KMS-11 (cell line): ENCODE measurements at regions not wholly inside any gene's neighbourhood (a gene's known extent, or its start where the extent isn't known, plus 50 kb on each side); places are given as distances from the start of the nearest gene placed in this dataset.
"Not testable (repeated sequence)": the region's sequence is repeated elsewhere in the genome, so short reads cannot be mapped to it uniquely, and the experiment has no call there.

Experiments used
- H2AFZ ChIP-seq: fragments of 200-600 bp; sonication (generic); 2 replicates; pipeline ENCODE4 v1.6.1; 2016; ENCODE audit warnings: antibody characterized with exemption, mixed run types, low read depth
- H3K27ac ChIP-seq: fragments of 200-600 bp; sonication (generic); 2 replicates; pipeline ENCODE4 v1.6.1; 2016; ENCODE audit warnings: mild to moderate bottlenecking, mixed run types
- H3K27me3 ChIP-seq: fragments of 200-600 bp; sonication (generic); 2 replicates; pipeline ENCODE4 v1.6.1; 2017; ENCODE audit warnings: mild to moderate bottlenecking, low read depth, mixed run types, moderate library complexity; ENCODE audit not compliant: insufficient read depth
- H3K36me3 ChIP-seq: fragments of 200-600 bp; sonication (generic); 2 replicates; pipeline ENCODE4 v1.6.1; 2017; ENCODE audit warnings: mild to moderate bottlenecking, mixed run types; ENCODE audit not compliant: insufficient read depth
- H3K4me1 ChIP-seq: fragments of 200-600 bp; sonication (generic); 2 replicates; pipeline ENCODE4 v1.6.1; 2016; ENCODE audit warnings: mild to moderate bottlenecking, low read depth, mixed run types; ENCODE audit not compliant: poor library complexity, severe bottlenecking
- H3K4me2 ChIP-seq: fragments of 200-600 bp; sonication (generic); 2 replicates; pipeline ENCODE4 v1.7.0; 2016; ENCODE audit warnings: mild to moderate bottlenecking, mixed run types
- H3K4me3 ChIP-seq: fragments of 200-600 bp; sonication (generic); IDR thresholded peaks from 2 replicates; pipeline ENCODE4 v1.6.1; 2017; ENCODE audit warnings: low read depth, low read length, mixed read lengths; ENCODE audit not compliant: insufficient read depth
- H3K79me2 ChIP-seq: fragments of 200-600 bp; sonication (generic); 2 replicates; pipeline ENCODE4 v1.6.1; 2016; ENCODE audit warnings: low read depth, mixed run types; ENCODE audit not compliant: insufficient read depth
- H3K9ac ChIP-seq: fragments of 200-600 bp; sonication (generic); 2 replicates; pipeline ENCODE4 v1.6.1; 2016; ENCODE audit warnings: mild to moderate bottlenecking, mixed run types
- H4K20me1 ChIP-seq: fragments of 200-600 bp; sonication (generic); 2 replicates; pipeline ENCODE4 v1.6.1; 2016; ENCODE audit warnings: mild to moderate bottlenecking, mixed run types; ENCODE audit not compliant: insufficient read depth
- TF ChIP-seq, protein P1 (sequence below): fragments of 200-600 bp; sonication (generic); conservative IDR thresholded peaks from 2 replicates; pipeline ENCODE4 v1.6.1; 2017; ENCODE audit warnings: low read depth, mild to moderate bottlenecking, antibody characterized with exemption, low read length, moderate library complexity, mixed read lengths

DNA sequence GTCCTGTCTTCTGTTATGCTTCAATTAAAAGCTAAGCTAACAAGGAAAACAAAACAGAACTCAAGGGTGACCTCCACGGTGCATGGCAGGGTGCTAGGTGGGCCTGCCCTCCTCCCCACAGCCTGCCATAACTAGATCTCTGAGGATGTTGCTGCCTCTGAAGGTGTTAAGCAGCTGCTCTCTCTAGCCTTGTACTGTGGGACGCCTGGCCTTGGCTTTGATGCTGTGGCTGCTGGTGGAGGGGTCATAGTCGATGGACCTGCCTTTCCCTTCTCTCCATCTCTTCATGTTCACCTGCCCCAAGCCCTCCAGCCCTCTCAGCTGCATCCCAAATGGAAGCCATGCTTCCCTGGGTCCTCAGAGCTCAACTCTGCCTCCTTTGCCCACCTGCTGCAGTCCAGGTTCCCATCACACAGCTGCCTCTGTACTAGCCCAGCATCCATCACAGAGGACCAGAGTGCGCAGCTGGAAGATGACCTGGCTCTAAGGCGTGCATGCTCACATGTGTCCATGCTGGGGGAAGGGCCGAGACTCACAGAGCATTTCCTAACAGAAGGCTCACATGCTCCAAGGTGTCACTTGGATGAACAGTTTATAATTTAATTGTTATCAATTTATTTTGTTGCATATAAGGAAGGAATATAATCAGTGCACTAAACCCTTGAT lies 180.3 kb upstream of the E2F8 start:
- Histone ChIP-seq H3K4me1 (peaks cover 26% of the 10 kb centered on the region), H3K79me2 (peaks cover 10% of the 10 kb centered on the region; the same call in 1 of the 2 replicates), H3K27me3 (no peaks in the 10 kb centered on the region), H3K36me3 (no peaks in the 10 kb centered on the region), H4K20me1 (no peaks in the 10 kb centered on the region), H3K4me3 (no peak overlapping the region), H3K4me2 (no peak overlapping the region), H3K9ac (no peak overlapping the region), H2AFZ (no peak overlapping the region), H3K27ac (no peak overlapping the region)
- TF ChIP-seq, protein P1, sequence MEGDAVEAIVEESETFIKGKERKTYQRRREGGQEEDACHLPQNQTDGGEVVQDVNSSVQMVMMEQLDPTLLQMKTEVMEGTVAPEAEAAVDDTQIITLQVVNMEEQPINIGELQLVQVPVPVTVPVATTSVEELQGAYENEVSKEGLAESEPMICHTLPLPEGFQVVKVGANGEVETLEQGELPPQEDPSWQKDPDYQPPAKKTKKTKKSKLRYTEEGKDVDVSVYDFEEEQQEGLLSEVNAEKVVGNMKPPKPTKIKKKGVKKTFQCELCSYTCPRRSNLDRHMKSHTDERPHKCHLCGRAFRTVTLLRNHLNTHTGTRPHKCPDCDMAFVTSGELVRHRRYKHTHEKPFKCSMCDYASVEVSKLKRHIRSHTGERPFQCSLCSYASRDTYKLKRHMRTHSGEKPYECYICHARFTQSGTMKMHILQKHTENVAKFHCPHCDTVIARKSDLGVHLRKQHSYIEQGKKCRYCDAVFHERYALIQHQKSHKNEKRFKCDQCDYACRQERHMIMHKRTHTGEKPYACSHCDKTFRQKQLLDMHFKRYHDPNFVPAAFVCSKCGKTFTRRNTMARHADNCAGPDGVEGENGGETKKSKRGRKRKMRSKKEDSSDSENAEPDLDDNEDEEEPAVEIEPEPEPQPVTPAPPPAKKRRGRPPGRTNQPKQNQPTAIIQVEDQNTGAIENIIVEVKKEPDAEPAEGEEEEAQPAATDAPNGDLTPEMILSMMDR = no peak

DNA sequence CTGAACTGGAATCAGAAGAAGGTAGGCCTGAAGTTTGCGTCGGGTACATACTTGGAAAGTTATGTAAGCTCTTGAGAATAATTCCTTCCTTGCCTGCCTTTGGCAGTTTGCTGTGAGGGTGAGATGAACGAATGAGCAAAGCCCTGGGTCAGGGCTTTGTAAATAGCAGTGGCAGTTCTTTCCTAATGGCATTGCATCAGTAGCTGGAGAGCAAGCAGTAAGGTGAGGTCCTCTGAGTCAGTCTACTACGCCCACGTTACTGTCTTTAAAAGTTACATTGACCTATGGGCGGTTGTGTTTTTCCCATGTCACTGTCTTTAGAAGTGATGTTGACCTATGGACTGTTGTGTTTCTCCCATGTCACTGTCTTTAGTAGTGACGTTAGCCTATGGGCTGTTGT lies 179.1 kb upstream of the E2F8 start:
- peaks cover 20% of the 10 kb centered on the region for H3K4me1 ChIP-seq
- H3K4me3 ChIP-seq = no peak overlapping the region
- H3K9ac ChIP-seq = no peak overlapping the region
- no peak overlapping the region for H3K27ac ChIP-seq
- no peaks in the 10 kb centered on the region for H4K20me1 ChIP-seq
- H3K79me2 ChIP-seq = peaks cover 10% of the 10 kb centered on the region; the same call in 1 of the 2 replicates
- H3K27me3 ChIP-seq = no peaks in the 10 kb centered on the region
- no peak overlapping the region for H2AFZ ChIP-seq
- no peaks in the 10 kb centered on the region for H3K36me3 ChIP-seq
- H3K4me2 ChIP-seq = no peak overlapping the region
- TF ChIP-seq, protein P1 = no peak

DNA sequence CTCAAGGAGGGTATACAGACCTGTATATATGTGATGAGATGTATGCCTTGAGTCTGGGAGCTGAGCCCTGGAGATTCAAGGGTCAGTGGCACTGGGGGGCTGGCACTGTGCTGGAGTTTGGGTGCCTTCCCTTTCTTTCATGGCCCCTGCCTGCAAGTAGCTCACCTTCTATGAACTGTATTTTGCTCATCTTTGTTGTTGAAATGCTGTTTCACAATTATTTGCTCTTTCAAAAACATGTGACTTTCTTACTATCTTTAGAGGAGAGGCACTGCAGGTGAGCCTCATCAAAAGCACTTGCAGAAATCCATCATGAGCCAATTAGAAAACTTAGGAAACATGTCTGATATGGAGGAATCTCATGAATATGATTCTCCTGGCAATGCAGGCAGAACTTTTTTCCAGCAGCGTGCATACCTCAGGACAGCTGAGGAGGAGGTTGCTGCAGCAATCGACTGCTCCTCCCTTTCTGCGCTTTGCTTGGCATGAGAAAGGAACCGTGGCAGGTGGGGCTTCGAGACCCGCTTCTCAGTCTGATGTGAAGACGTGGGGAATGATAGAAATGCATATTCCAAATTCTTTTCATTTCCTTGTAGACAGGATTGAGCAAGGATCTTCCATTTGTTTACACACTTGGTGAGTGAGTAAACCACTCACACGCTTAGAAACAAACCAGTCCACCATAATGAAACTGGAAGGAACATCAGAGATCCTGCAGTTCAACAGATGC lies 178.4 kb upstream of the E2F8 start:
- no peak overlapping the region for H3K4me3 ChIP-seq
- no peaks in the 10 kb centered on the region for H3K36me3 ChIP-seq
- TF ChIP-seq, protein P1 = no peak
- peaks cover 20% of the 10 kb centered on the region for H3K4me1 ChIP-seq
- no peak overlapping the region for H3K27ac ChIP-seq
- H2AFZ ChIP-seq = no peak overlapping the region
- no peaks in the 10 kb centered on the region for H3K27me3 ChIP-seq
- H3K9ac ChIP-seq = no peak overlapping the region
- peaks cover 6% of the 10 kb centered on the region; the same call in 1 of the 2 replicates for H3K79me2 ChIP-seq
- no peak overlapping the region for H3K4me2 ChIP-seq
- no peaks in the 10 kb centered on the region for H4K20me1 ChIP-seq

DNA sequence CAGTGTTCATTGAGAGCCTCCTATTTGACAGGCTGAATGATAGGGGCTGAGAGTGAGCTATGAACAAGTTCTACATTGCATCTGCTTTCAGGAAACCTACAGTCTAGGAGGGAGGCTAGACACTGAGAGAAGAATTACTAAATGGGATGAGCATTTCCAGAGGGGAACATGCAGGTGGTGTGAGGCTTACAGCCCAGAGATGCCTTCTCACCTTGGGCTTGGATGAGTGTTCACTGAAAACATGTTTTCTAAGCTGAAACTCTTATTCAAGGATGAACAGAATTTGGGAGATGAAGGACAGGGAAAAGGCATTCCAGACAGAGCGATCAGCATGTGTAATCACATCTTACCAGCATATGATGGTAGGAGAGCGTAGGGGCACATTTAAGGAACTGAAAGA lies 177.5 kb upstream of the E2F8 start:
- TF ChIP-seq, protein P1 = no peak
- no peak overlapping the region for H2AFZ ChIP-seq
- no peaks in the 10 kb centered on the region for H3K79me2 ChIP-seq
- H3K36me3 ChIP-seq = no peaks in the 10 kb centered on the region
- no peak overlapping the region for H3K4me2 ChIP-seq
- H3K4me1 ChIP-seq = peaks cover 15% of the 10 kb centered on the region
- no peak overlapping the region for H3K27ac ChIP-seq
- no peak overlapping the region for H3K9ac ChIP-seq
- no peaks in the 10 kb centered on the region for H4K20me1 ChIP-seq
- no peak overlapping the region for H3K4me3 ChIP-seq
- no peaks in the 10 kb centered on the region for H3K27me3 ChIP-seq

DNA sequence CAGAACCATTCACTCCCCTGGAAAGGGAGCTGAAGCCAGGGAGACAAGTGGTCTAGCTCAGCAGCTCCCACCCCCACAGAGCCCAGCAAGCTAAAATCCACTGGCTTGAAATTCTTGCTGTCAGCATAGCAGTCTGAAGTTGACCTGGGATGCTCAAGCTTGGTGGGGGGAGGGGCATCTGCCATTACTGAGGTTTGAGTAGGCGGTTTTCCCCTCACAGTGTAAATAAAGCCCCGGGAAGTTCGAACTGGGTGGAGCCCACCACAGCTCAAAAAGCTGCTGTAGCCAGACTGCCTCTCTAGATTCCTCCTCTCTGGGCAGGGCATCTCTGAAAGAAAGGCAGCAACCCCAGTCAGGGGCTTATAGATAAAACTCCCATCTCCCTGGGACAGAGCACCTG lies 171.3 kb upstream of the E2F8 start:
- H3K27me3 ChIP-seq, H4K20me1 ChIP-seq, H3K36me3 ChIP-seq, H3K4me3 ChIP-seq: not testable (repeated sequence)
- H3K9ac ChIP-seq = peak overlapping the region; percentile 55
- H3K27ac ChIP-seq = peak overlapping the region; percentile 77
- H3K4me1 ChIP-seq = peaks cover 47% of the 10 kb centered on the region
- H3K4me2 ChIP-seq = peak overlapping the region; percentile 98
- H3K79me2 ChIP-seq = peaks cover 14% of the 10 kb centered on the region; the same call in 1 of the 2 replicates
- H2AFZ ChIP-seq = peak overlapping the region; percentile 44; the same call in 1 of the 2 replicates
